KMS-11 (cell line): ENCODE measurements at regions not wholly inside any gene's neighbourhood (a gene's known extent, or its start where the extent isn't known, plus 50 kb on each side); places are given as distances from the start of the nearest gene placed in this dataset.

Source experiments
- H2AFZ ChIP-seq: fragments of 200-600 bp; sonication (generic); 2 replicates; pipeline ENCODE4 v1.6.1; 2016; ENCODE audit warnings: antibody characterized with exemption, mixed run types, low read depth
- H3K27ac ChIP-seq: fragments of 200-600 bp; sonication (generic); 2 replicates; pipeline ENCODE4 v1.6.1; 2016; ENCODE audit warnings: mild to moderate bottlenecking, mixed run types
- H3K27me3 ChIP-seq: fragments of 200-600 bp; sonication (generic); 2 replicates; pipeline ENCODE4 v1.6.1; 2017; ENCODE audit warnings: mild to moderate bottlenecking, low read depth, mixed run types, moderate library complexity; ENCODE audit not compliant: insufficient read depth
- H3K36me3 ChIP-seq: fragments of 200-600 bp; sonication (generic); 2 replicates; pipeline ENCODE4 v1.6.1; 2017; ENCODE audit warnings: mild to moderate bottlenecking, mixed run types; ENCODE audit not compliant: insufficient read depth
- H3K4me1 ChIP-seq: fragments of 200-600 bp; sonication (generic); 2 replicates; pipeline ENCODE4 v1.6.1; 2016; ENCODE audit warnings: mild to moderate bottlenecking, low read depth, mixed run types; ENCODE audit not compliant: poor library complexity, severe bottlenecking
- H3K4me2 ChIP-seq: fragments of 200-600 bp; sonication (generic); 2 replicates; pipeline ENCODE4 v1.7.0; 2016; ENCODE audit warnings: mild to moderate bottlenecking, mixed run types
- H3K4me3 ChIP-seq: fragments of 200-600 bp; sonication (generic); IDR thresholded peaks from 2 replicates; pipeline ENCODE4 v1.6.1; 2017; ENCODE audit warnings: low read depth, low read length, mixed read lengths; ENCODE audit not compliant: insufficient read depth
- H3K79me2 ChIP-seq: fragments of 200-600 bp; sonication (generic); 2 replicates; pipeline ENCODE4 v1.6.1; 2016; ENCODE audit warnings: low read depth, mixed run types; ENCODE audit not compliant: insufficient read depth
- H3K9ac ChIP-seq: fragments of 200-600 bp; sonication (generic); 2 replicates; pipeline ENCODE4 v1.6.1; 2016; ENCODE audit warnings: mild to moderate bottlenecking, mixed run types
- H4K20me1 ChIP-seq: fragments of 200-600 bp; sonication (generic); 2 replicates; pipeline ENCODE4 v1.6.1; 2016; ENCODE audit warnings: mild to moderate bottlenecking, mixed run types; ENCODE audit not compliant: insufficient read depth
- TF ChIP-seq, protein P1 (sequence below): fragments of 200-600 bp; sonication (generic); conservative IDR thresholded peaks from 2 replicates; pipeline ENCODE4 v1.6.1; 2017; ENCODE audit warnings: low read depth, mild to moderate bottlenecking, antibody characterized with exemption, low read length, moderate library complexity, mixed read lengths

DNA sequence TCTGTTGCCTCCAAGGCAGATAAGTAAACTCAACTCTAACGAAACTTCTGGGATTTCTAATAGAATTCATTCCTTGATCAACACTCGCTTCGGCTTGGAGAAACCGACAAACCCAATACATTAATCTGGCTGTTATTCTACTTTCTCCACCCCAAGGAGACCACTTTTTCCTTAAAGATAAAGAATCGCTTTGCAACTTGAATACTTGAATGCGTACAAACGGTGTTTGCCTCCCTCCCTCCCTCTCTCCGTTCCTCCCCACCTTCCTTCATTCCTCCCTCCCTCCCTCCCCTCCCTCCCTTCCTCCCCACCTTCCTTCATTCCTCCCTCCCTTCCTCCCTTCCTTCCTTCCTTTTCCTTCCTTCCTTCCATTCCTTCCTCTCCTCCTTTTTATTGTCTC is 432.6 kb downstream of the HAPSTR1 start:
- no peak overlapping the region for H2AFZ ChIP-seq
- H3K4me2 ChIP-seq, result no peak overlapping the region
- H3K9ac ChIP-seq, result no peak overlapping the region
- TF ChIP-seq, protein P1, sequence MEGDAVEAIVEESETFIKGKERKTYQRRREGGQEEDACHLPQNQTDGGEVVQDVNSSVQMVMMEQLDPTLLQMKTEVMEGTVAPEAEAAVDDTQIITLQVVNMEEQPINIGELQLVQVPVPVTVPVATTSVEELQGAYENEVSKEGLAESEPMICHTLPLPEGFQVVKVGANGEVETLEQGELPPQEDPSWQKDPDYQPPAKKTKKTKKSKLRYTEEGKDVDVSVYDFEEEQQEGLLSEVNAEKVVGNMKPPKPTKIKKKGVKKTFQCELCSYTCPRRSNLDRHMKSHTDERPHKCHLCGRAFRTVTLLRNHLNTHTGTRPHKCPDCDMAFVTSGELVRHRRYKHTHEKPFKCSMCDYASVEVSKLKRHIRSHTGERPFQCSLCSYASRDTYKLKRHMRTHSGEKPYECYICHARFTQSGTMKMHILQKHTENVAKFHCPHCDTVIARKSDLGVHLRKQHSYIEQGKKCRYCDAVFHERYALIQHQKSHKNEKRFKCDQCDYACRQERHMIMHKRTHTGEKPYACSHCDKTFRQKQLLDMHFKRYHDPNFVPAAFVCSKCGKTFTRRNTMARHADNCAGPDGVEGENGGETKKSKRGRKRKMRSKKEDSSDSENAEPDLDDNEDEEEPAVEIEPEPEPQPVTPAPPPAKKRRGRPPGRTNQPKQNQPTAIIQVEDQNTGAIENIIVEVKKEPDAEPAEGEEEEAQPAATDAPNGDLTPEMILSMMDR, result no peak
- no peaks in the 10 kb centered on the region for H3K79me2 ChIP-seq
- H3K4me1 ChIP-seq, result no peaks in the 10 kb centered on the region
- H3K27me3 ChIP-seq, result no peaks in the 10 kb centered on the region
- H4K20me1 ChIP-seq, result no peaks in the 10 kb centered on the region
- no peak overlapping the region for H3K4me3 ChIP-seq
- H3K27ac ChIP-seq, result no peak overlapping the region
- H3K36me3 ChIP-seq, result no peaks in the 10 kb centered on the region

DNA sequence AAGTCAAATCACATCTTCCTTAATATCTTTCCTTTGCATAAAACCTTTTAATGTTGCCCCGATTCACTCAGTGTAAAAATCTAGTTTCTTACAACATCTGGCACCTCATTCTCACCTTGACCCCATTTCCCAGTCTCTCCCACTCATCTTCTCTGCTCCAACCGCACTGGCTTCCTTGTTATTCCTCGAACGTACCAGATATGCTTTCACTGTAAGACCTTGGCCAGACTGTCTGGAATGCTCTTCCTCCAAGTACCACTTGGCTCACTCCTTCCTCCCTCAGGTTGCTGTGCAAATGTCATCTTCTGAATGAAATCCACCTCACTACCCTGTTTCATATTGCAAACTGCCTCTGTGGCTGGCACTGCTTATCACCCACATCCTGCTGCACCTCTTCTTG is 433.6 kb downstream of the HAPSTR1 start:
- H3K4me1 ChIP-seq, result no peaks in the 10 kb centered on the region

DNA sequence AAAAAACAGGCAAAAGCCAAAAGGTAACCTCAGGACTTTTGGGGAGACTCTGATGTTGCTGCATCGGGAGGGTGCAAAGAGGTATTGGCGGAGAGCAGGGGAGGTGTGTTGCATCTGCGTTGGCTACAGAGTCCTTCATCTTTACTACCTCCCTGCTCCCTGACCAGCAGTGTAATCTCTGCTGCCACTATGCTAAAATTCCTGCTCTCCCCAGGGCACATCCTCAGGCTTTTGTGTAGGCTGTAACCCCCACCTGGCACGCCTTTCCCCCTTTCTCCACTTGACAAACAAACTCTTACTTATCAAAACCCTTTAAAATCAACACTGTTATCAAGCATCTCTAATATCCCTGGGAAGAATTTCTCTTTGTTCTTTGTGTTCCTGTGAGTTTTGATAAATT is 435.3 kb downstream of the HAPSTR1 start:
- no peak overlapping the region for H2AFZ ChIP-seq
- no peaks in the 10 kb centered on the region for H3K36me3 ChIP-seq
- H3K4me3 ChIP-seq, result no peak overlapping the region
- no peaks in the 10 kb centered on the region for H3K79me2 ChIP-seq
- no peaks in the 10 kb centered on the region for H3K4me1 ChIP-seq
- H3K4me2 ChIP-seq, result no peak overlapping the region
- no peak overlapping the region for H3K27ac ChIP-seq
- no peaks in the 10 kb centered on the region for H4K20me1 ChIP-seq
- TF ChIP-seq, protein P1, result no peak
- H3K9ac ChIP-seq, result no peak overlapping the region
- H3K27me3 ChIP-seq, result no peaks in the 10 kb centered on the region

More for the DNA sequence above, 433.6 kb downstream of the HAPSTR1 start:
- H3K27ac ChIP-seq, result no peak overlapping the region
- H2AFZ ChIP-seq, result no peak overlapping the region
- no peak overlapping the region for H3K4me3 ChIP-seq
- no peaks in the 10 kb centered on the region for H3K79me2 ChIP-seq
- H3K36me3 ChIP-seq, result no peaks in the 10 kb centered on the region
- TF ChIP-seq, protein P1, result no peak
- no peak overlapping the region for H3K9ac ChIP-seq
- no peak overlapping the region for H3K4me2 ChIP-seq
- no peaks in the 10 kb centered on the region for H4K20me1 ChIP-seq
- no peaks in the 10 kb centered on the region for H3K27me3 ChIP-seq

DNA sequence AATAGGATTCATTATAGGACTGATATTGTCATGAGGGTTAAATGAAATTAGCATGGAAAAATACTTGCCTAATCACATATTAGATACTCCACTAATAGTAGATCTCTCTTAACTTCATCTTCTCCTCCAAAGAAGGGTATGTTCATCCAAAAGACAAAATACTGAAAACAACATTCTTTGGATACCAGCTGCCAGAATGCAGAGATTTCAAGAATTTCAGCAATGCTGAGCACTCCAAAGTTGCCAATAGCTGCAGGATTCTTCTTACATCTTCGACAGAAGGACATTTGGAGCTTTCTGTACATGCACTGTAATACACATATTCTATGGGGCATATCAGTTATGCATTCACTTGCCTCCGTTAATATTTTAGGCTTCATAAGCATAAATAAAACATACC is 436.5 kb downstream of the HAPSTR1 start:
- Histone ChIP-seq H3K4me2 (no peak overlapping the region), H3K4me1 (no peaks in the 10 kb centered on the region), H3K27ac (no peak overlapping the region), H3K27me3 (no peaks in the 10 kb centered on the region), H2AFZ (no peak overlapping the region), H3K9ac (no peak overlapping the region), H3K4me3 (no peak overlapping the region), H4K20me1 (no peaks in the 10 kb centered on the region), H3K36me3 (no peaks in the 10 kb centered on the region), H3K79me2 (no peaks in the 10 kb centered on the region)
- TF ChIP-seq, protein P1, result no peak
